Brain microvascular endothelial cell (primary cell): ENCODE measurements at regions not wholly inside any gene's neighbourhood (a gene's known extent, or its start where the extent isn't known, plus 50 kb on each side); places are given as distances from the start of the nearest gene placed in this dataset.
"Not testable (repeated sequence)": the region's sequence is repeated elsewhere in the genome, so short reads cannot be mapped to it uniquely, and the experiment has no call there.

ENCODE experiments used
- DNase-seq: peaks from one replicate; pipeline ENCODE4 v3.0.0-alpha.2; 2020
- H3K27ac ChIP-seq: fragments of 250-450 bp; sonication (Bioruptor Pico); 2 replicates; pipeline ENCODE4 v1.5.1; 2020; ENCODE audit warnings: mild to moderate bottlenecking, moderate library complexity
- H3K27me3 ChIP-seq: fragments of 250-450 bp; sonication (Bioruptor Pico); replicated peaks from 2 replicates; pipeline ENCODE4 v1.5.1; 2020; ENCODE audit warnings: mild to moderate bottlenecking
- H3K36me3 ChIP-seq: fragments of 250-450 bp; sonication (Bioruptor Pico); replicated peaks from 2 replicates; pipeline ENCODE4 v1.5.1; 2020; ENCODE audit warnings: mild to moderate bottlenecking
- H3K4me3 ChIP-seq: 2 replicates; pipeline ENCODE4 v1.5.1; 2011; ENCODE audit warnings: low read depth, mild to moderate bottlenecking, control low read depth, low read length, moderate library complexity
- in situ Hi-C: cut with HindIII; loops from 2 replicates; pipeline ENCODE4 v1.10.0; 2017; ENCODE audit warnings: low sequenced_read_pairs, low pct_ligation_motif_present
- TF ChIP-seq, protein P1 (sequence below): IDR thresholded peaks from 2 replicates; pipeline ENCODE4 v1.5.1; 2011; ENCODE audit warnings: low read depth, mild to moderate bottlenecking, moderate library complexity, low read length, control low read depth, inconsistent platforms; ENCODE audit errors: missing control alignments

DNA sequence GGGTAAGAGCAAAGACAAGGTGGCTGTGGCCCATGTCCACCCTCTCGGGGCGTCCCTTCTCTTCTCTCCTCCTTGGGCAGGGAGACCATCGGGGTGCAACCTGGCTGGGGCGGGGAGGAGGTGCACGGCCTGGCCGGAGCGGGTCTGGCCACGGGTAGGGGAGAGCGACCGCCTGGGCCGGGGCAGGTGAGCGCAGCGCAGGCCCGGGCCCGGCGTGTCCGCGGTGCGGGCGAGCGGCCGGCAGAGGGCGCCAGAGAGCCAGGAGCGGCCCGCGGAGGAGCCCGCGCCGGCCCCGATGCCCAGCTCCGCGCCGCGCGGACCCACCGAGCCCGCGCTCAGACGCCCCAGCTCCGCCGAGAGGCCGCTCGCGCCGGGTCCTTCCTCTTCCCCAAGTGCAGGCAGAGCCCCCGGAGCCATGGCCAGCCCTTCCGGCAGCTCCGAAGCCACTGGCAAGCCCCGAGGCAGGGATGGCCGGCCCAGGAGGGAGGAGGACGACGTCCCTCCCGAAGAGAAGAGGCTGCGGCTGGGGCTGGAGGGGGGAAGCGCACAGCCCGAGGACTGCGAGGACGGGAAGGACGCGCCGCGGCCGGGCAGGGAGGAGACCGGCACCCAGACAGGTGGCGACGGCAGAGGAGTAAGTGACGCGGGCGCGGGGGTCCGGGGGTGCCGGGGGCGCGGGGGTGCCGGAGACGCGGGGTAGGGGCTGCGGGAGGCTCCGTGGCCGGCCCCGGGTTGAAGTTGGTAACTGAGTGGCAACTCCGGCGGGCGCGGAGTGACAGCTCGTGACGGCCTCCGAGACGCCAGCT lies 142.1 kb upstream of the EEF2KMT start:
- in situ Hi-C loops, H3K4me3 ChIP-seq, H3K27ac ChIP-seq, H3K27me3 ChIP-seq, DNase-seq, H3K36me3 ChIP-seq: not testable (repeated sequence)

DNA sequence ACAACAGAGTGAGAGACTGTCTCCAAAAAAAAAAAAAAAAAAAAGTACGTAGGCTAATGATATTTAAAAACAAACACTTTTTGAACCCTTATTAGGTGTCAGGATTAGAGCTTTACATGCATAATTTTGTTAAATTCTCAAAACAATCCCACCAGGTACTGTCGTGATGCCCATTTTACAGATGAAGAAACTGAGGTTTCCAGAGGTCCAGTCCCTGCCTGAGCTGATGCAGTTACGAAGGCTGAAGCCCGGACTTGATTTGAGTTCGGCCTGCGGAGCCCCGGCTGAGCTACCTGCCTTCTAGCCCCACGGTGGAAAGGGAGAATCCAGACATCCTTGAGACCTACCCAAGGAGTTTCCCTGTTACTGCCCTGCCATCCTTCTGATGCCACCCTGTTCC lies 137.5 kb upstream of the EEF2KMT start:
- Histone ChIP-seq H3K36me3 (no peaks in the 10 kb centered on the region), H3K4me3 (no peak overlapping the region), H3K27ac (no peak overlapping the region), H3K27me3 (no peaks in the 10 kb centered on the region)
- in situ Hi-C loops, result no loop called here
- DNase-seq, result no peak
- TF ChIP-seq, protein P1, sequence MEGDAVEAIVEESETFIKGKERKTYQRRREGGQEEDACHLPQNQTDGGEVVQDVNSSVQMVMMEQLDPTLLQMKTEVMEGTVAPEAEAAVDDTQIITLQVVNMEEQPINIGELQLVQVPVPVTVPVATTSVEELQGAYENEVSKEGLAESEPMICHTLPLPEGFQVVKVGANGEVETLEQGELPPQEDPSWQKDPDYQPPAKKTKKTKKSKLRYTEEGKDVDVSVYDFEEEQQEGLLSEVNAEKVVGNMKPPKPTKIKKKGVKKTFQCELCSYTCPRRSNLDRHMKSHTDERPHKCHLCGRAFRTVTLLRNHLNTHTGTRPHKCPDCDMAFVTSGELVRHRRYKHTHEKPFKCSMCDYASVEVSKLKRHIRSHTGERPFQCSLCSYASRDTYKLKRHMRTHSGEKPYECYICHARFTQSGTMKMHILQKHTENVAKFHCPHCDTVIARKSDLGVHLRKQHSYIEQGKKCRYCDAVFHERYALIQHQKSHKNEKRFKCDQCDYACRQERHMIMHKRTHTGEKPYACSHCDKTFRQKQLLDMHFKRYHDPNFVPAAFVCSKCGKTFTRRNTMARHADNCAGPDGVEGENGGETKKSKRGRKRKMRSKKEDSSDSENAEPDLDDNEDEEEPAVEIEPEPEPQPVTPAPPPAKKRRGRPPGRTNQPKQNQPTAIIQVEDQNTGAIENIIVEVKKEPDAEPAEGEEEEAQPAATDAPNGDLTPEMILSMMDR, result no peak

DNA sequence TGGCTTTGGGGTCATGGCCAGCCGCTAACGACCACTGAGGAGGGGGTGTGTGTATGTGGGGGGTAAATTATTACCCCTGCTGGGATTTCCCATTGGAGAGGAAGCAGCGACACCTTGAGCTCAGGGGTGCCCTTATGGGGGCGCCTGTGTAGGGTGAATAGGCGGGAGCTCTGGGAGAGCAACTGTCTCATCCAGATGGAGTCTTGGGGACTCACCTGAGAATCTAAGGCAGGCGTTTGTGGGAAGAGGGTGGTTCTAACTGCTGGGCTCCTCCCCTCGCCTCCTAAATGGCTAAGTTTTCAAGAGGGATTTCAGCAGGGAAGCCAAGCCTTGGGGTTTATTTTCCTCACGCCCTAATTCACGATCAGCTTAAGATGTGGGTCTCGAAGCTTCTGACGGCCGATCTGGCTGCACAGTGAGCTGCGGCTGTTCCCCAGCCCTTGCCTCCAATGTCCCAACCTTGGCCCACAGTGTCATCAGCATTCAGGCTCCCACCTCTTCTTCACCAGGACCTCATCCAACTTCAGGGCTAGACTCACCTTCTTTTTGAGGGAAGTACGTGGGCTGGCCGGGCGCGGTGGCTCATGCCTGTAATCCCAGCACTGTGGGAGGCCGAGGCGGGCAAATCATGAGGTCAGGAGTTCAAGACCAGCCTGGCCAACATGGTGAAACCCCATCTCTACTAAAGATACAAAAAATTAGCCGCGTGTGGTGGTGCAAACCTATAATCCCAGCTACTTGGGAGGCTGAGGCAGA lies 136.9 kb upstream of the EEF2KMT start:
- no peaks in the 10 kb centered on the region for H3K36me3 ChIP-seq
- in situ Hi-C loops, result no loop called here
- H3K27ac ChIP-seq, result no peak overlapping the region
- no peak for DNase-seq
- no peak overlapping the region for H3K4me3 ChIP-seq
- TF ChIP-seq, protein P1, result no peak
- no peaks in the 10 kb centered on the region for H3K27me3 ChIP-seq

DNA sequence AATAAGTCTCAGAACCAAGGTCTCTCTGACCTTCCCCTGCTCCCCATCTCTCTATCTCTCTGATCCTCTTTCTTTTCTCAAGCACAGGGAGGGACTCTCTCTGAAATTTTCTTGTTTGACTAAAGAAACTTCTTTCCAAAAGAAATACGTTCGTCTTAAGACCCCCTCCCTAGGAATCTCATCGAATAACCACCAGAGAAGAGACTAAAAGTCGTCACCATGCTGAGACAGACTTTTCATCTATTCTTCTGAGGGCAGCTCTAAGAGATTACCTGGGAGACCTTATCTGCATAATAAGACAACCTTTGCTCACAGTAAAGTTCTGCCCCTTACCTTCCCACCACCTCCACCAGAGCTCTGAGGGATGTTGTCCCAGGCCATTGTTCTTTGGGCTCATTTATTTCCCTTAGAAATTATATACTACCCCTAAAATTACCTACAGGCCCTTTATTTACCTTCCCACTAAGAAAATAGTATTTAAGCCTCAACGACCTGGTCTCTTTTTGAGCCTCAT lies 133.7 kb upstream of the EEF2KMT start:
- no peaks in the 10 kb centered on the region for H3K27me3 ChIP-seq
- TF ChIP-seq, protein P1, result no peak
- in situ Hi-C loops, result no loop called here
- H3K27ac ChIP-seq, result no peak overlapping the region
- DNase-seq, result no peak
- no peaks in the 10 kb centered on the region for H3K36me3 ChIP-seq
- no peak overlapping the region for H3K4me3 ChIP-seq

DNA sequence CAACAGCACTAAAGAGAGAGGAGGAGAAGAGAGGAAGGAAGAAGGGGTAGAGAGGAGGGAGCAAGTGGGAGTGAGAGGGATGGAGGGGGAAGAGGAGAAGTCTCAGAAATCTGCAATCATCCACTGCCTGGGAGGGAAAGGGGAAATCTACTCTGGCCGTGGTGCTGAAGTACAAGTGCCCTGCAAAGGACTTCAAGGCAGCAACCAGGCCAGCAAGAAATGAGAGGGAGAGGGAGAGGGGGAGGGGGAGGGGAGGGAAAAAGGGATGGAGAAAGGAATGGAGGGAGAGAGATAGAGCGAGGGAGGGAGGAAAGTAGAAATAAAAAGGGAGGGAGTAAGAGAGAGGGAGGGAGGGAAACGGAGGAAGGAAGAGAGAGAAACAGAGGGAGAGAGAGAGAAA lies 130.8 kb upstream of the EEF2KMT start:
- no peaks in the 10 kb centered on the region for H3K27me3 ChIP-seq
- in situ Hi-C loops, result no loop called here
- no peaks in the 10 kb centered on the region for H3K36me3 ChIP-seq
- H3K27ac ChIP-seq, result no peak overlapping the region
- no peak overlapping the region for H3K4me3 ChIP-seq
- TF ChIP-seq, protein P1, result no peak
- DNase-seq, result no peak

DNA sequence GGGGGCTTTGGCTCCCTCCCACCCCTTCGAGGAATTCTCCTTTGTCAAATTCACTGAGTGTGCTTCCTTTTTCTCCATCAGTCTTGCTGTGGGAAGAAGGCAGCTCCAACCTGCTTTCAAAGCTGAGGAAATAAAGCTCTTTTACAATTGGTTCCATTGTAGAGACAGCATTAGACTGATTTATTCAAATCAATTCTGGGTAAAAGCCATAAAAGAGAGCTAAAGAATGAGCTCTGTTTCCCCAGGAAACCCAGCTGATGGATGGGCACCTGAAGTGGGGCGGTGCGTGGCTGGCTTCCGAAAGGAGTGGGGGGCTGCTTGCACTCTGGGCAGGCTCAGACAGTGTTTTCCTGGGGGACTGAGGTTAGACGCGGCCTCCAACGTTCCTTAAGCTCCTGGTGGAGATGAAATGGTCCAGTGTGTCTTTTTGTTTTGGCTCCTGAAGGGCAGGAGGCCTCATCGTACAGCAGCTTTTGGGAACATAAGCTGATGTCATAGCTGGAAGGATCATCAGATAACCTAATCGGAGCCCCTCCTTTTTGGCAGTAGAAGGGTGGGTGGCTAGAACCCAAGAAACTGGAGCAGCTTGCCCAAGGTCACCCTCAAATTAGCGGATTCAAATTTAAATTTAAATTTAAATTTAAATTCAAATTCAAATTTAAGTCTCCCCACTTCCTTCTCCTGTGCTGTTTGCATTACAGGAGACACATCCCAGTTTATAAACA lies 128.5 kb upstream of the EEF2KMT start:
- Histone ChIP-seq H3K4me3 (no peak overlapping the region), H3K27me3 (no peaks in the 10 kb centered on the region), H3K27ac (no peak overlapping the region), H3K36me3 (no peaks in the 10 kb centered on the region)
- TF ChIP-seq, protein P1, result no peak
- no peak for DNase-seq
- in situ Hi-C loops, result no loop called here
